NCI-H226 (cell line): ENCODE measurements at regions not wholly inside any gene's neighbourhood (a gene's known extent, or its start where the extent isn't known, plus 50 kb on each side); places are given as distances from the start of the nearest gene placed in this dataset.

ENCODE experiments used
- DNase-seq: peaks from one replicate; pipeline ENCODE4 v3.0.0-alpha.2; 2015

DNA sequence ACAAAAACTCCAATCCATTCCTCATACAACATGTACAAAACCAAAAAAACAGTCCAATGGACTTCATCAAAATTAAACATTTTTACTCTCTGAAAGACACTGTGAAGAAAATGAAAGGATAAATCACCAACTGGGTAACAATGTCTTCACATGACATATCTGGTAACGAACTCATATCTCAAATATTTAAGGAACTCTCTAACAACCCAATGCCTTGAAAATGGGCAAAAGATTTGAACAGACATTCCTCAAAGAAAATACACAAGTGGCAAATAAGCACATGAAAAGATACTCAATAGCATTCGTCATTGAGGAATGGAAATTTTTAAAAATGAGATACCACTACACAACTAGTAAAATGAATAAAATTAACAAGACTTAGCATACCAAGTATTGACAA lies 198.7 kb upstream of the RASSF8 start:
- no peak for DNase-seq

- DNase-seq = no peak
Observed at GRCh38 chr12:25761356-25761755, 197.1 kb upstream of the RASSF8 start.

DNA sequence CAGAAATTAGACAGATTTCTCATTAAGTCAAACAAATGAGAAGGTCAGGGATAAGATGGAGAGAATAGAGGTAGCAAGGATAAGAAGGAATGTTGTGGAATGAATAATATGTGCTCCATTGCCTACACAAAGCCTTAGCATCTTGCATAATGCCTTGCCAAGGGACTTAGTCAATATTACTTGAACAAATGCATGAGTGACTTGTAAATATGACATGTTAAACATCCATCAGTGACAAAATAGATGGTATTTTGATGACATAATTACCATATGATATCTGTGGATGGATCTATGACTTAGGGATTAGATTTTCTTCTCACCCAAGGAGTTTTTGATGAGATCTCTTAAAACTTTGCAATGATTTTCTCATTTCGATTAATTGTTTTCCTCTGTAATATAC lies 194.1 kb upstream of the RASSF8 start:
- DNase-seq = no peak

DNA sequence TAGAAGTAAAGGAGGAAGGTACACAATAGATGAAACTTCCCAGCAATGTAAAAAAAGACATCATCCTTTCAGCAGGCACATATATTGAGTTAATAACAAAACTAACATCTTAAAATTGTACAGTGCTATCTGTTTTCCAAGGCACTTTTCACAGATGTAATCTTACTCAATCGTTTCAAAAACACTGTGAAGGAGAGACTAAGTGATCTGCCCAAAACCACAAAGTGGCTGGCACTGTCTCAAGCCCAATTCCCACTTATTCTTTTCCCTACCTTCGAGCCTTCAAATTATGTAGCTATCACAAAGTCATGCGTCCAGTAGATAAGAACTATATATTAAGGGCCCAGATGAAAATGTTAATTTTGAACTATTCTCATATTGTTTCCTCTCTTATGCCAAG lies 193.6 kb upstream of the RASSF8 start:
- DNase-seq = peak; percentile 24

DNA sequence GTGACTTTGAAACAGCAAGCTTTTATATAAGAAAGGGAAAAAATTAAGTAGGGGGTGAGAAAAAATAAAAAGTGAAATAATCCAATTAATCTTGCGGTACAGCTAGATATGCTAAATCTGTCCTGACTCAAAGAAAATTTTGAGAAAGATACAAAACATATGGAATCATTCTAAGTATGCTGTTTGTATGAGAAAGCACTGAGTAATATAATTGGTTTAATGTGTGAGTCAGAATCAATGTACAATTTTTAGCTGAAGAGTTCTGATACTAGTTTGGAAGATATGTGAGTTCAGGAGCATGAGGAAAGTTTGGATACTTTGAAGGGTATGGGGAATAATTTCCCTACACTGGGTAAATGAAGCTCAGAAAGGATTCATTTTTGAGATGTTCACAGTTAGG lies 190.9 kb upstream of the RASSF8 start:
- no peak for DNase-seq

- DNase-seq = no peak
Observed at GRCh38 chr12:25768151-25768550, 190.3 kb upstream of the RASSF8 start.

- DNase-seq = peak; percentile 80
Observed at GRCh38 chr12:25769082-25769945, 189.2 kb upstream of the RASSF8 start.

DNA sequence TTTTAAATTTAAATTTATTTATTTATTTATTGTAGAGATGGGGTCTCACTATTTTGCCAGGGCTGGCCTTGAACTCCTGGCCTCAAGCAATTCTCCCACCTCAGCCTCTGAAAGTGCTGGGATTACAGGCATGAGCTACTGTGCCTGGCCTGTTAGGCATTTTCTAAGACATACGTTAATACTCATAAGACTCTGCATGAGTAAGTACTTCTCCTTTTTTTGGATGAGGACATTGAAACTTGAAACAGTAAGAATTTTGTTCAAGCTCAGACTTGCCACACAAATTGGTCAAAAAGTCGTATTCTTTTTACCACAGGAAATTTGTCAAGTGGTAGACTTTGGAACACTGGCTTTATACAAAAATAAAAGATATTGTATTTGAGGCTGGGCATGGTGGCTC lies 187.4 kb upstream of the RASSF8 start:
- DNase-seq = no peak

- no peak for DNase-seq
Observed at GRCh38 chr12:25771476-25771875, 187.0 kb upstream of the RASSF8 start.

- no peak for DNase-seq
Observed at GRCh38 chr12:25775968-25776367, 182.5 kb upstream of the RASSF8 start.

DNA sequence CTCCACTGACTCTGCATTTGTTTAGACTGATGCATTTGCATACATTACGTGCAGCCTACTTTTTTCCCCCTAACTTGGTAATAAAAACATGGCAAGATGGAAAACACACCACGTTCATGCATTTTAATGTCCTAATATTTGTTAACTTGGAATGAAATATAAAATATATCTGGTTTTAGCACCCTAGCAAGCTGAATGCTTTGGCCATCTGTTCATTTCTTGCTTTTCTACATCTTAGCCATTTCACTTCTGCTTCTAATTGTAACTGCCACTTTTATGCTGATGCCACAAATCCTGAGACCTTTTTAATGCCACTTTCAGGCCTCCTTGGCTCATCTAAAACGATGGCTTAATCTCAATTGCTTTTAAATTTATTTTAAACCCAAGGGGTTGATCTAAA lies 177.7 kb upstream of the RASSF8 start:
- DNase-seq = no peak

- DNase-seq = no peak
Observed at GRCh38 chr12:25781232-25781631, 177.2 kb upstream of the RASSF8 start.

DNA sequence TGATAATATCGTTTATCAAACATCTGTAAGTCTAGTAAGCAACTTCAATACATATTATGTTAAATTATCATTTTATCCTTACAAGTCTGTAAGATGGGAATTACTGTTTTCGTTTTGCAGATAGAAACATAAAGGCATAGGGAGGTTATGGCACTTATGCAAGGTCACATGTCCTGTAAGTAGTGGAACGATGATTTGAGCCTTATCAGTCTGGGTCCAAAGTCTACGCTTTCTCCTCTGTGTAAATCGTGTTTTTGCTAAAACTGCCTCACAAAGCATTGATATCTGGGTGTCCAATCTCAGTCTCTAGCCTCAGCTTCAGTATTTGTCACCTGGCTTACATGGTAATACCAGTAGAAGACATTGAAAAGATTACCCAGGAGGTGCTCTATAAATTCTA lies 174.9 kb upstream of the RASSF8 start:
- DNase-seq = no peak

DNA sequence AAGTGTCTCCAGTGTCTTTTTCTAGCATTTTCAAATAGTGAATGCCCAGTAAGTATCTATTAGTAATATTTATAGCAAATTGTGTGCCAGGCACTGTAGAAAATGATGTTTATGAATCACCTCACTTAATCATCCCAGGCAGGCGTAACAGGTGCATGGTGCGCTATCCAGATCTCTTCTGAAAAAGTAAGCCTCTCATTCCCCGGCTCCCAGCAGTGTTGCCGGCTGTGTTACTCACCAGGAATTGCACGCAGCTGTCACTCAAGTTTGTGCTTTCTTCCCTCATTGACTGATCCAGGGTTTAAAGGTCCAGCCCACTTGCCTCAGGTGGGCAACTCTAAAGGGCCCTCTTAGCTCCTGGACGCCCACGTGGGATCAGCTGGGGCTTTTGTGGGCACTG lies 173.8 kb upstream of the RASSF8 start:
- no peak for DNase-seq

DNA sequence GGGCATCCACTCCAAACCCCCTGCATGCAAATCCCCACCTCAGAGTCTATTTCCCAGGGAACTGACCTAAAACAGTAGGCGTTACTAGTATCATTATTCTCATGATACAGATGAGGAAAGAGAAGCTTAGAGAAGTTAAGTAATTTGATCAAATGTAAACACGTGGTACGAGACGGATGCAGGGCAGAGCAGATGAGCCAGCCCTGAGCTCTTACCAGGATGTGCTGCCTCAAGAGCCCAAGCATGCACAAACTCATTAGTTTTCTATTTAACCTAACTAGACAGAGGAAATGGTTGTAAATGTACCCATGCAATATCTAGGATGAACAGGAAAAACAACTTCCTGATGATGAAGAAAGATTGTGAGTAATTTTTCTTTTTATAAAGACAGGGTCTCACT lies 173.3 kb upstream of the RASSF8 start:
- no peak for DNase-seq

DNA sequence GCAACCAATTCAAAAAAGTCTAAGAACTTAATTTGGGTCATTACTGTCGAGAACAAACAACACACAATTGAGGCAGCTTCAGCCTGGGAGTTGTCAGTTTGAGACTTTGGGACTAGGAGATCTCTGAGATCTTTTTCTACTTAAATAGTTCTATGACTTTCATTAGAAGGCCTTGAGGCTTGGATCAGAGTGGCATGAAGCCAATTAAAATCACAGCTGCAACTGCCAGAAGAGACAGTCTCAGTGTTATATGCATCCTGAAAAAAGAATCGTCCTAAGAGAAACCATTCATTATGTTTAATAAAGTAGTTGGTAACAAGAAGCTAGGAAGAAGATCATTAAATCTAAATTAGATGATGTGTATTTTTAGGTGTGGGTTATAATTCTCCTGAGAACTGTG lies 170.8 kb upstream of the RASSF8 start:
- no peak for DNase-seq

GRCh38 chr12:25788707-25789442 lies 169.6 kb upstream of the RASSF8 start:
- no peak for DNase-seq

DNA sequence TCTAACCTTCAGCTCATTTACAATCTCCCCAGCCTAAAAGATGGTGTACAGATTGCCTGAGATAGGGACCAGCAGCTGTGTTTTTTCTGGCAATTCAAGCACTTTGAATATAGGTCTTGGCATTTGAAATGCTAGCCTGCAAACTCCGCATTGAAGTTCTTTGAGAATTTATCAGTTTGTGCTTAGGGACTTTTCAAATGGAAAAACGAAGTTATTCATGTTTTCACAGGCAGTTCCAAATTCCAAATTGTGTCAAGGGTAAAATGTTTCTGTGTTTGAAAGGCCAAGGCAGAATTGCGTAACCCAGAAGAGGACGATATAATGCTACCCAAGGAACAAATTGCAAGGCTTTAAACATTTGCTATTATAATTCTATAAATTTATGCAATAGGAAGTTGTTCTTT lies 168.9 kb upstream of the RASSF8 start:
- DNase-seq = no peak

DNA sequence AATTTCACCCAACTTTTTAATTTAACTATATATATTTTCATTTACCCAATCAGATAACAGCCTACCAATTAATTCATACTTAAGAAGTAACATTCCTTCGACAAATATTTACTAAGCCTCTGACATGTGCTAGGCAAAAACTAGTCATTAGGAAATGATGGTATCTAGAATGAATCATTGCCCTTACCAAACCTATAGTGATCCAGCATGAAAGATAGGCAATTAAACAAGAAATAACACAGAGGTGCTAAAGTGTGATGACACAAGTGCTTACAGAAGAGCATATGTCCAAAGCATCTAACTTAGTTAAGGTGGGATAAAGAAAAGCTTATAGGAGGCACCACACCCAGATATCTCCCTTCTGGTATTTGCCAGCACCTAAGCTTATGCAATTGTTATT lies 166.5 kb upstream of the RASSF8 start:
- DNase-seq = no peak

DNA sequence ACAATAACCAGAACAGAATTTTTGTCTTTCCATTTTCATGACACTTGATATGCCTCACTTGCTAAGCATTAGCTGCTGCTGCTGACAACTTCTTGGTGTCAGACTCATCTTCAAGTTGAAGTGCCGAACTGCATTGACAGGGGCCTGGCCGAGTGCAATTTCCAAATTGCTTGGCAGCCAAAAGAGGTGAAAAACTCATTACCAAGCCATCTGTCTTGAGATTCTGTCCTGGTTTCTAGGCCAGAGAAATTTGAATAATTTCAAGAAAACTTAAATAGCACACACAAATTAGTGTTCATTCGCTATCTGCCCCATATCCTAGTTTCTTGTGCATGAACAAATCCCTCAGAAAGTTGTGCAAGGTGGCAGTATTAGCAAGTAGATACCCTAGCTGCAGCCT lies 165.3 kb upstream of the RASSF8 start:
- no peak for DNase-seq

- DNase-seq = no peak
Observed at GRCh38 chr12:25794571-25794970, 163.9 kb upstream of the RASSF8 start.

- DNase-seq = no peak
Observed at GRCh38 chr12:25796523-25797000, 161.9 kb upstream of the RASSF8 start.

DNA sequence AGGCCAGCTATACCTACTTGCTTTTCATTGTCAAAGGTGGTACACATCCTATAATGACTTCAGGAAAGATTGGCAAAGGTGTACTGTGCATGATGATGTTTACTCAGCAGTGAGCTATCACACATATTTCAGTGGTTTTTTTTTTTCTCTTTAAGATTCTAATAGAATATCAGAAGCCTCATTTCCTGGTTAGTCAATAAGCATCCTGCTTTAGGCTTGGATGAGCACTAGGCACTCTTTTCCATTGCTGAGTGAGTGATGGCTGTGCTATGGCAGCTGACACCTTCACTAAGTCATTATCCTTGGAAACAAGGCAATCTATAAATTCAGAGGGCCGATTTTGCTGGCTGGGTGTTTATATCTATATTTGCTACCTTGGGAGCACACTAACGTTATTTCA lies 161.1 kb upstream of the RASSF8 start:
- DNase-seq = no peak

DNA sequence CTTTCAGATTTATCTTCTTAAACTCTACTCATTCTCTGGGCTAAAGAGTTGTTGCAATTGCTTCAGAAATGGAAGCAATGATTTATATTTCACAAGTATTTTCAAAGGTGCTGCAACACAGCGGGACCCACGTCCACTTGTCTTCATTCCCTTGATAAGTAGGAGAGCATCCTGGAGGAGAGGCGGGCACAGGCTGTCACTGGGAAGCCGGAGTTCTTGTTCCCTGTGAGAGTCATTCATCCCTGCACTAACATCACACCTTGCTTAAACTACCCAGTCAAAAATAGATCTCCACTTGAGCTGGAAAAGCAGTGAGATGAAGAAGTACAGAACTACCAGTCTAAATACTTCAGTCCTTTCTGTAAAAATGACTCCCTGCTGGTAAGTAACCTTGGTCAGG lies 160.5 kb upstream of the RASSF8 start:
- no peak for DNase-seq
